ENCODE measurements at regions not wholly inside any gene's neighbourhood (a gene's known extent, or its start where the extent isn't known, plus 50 kb on each side); places are given as distances from the start of the nearest gene placed in this dataset.

GRCh38 chr14:106802413-106803364 is 1276.3 kb downstream of the TMEM121 start:
- Histone ChIP-seq H3K27ac (ENCODE audit: low read depth in 1 of 2, low read length in 2 of 2) (no peak overlapping the region), H3K9me3 (ENCODE audit: control insufficient read depth in 4 of 4, low read length in 3 of 4) (no peaks in the 10 kb centered on the region), H3K4me1 (ENCODE audit: control insufficient read depth in 4 of 4, insufficient read depth in 4 of 4, low read length in 3 of 4) (no peaks in the 10 kb centered on the region), H3K27me3 (ENCODE audit: control insufficient read depth in 4 of 4, insufficient read depth in 4 of 4, low read length in 3 of 4) (peaks cover 0 to 5% (median 3%) of the 10 kb centered on the region in 4 donors), H3K4me3 (ENCODE audit: low read depth in 1 of 3, low read length in 3 of 3) (no peak overlapping the region), H3K36me3 (ENCODE audit: control insufficient read depth in 4 of 4, insufficient read depth in 3 of 4, low read depth in 1 of 4, low read length in 3 of 4) (no peaks in the 10 kb centered on the region), H3K9ac (ENCODE audit: low read depth in 1 of 2, low read length in 2 of 2) (no peak overlapping the region)
- WGBS = 53% methylated on average over 26 of the region's 26 CpGs
- DNase-seq (ENCODE audit: low spot score) = no peak
- no peak for TF ChIP-seq HNF4G (IDR thresholded peaks at IDR 0.05)
- no peak for TF ChIP-seq CTCF (IDR thresholded peaks at IDR 0.05; ENCODE audit: low read depth, low read length, missing input control)
- no peak for TF ChIP-seq NR2F2 (IDR thresholded peaks at IDR 0.05)
- no peak for TF ChIP-seq YY1 (IDR thresholded peaks at IDR 0.05)
- TF ChIP-seq SP1 (IDR thresholded peaks at IDR 0.05) = no peak
- no peak for TF ChIP-seq ATF3 (IDR thresholded peaks at IDR 0.05)
- no peak for TF ChIP-seq RXRA (IDR thresholded peaks at IDR 0.05)

GRCh38 chr14:106803379-106803778 is 1277.0 kb downstream of the TMEM121 start:
- 42% methylated on average over 6 of the region's 6 CpGs for WGBS
- H3K27ac ChIP-seq (ENCODE audit: low read depth in 1 of 2, low read length in 2 of 2) = no peak overlapping the region
- H3K9me3 ChIP-seq (ENCODE audit: control insufficient read depth in 4 of 4, low read length in 3 of 4) = no peaks in the 10 kb centered on the region
- no peaks in the 10 kb centered on the region for H3K36me3 ChIP-seq (ENCODE audit: control insufficient read depth in 4 of 4, insufficient read depth in 3 of 4, low read depth in 1 of 4, low read length in 3 of 4)
- H3K4me3 ChIP-seq (ENCODE audit: low read depth in 1 of 3, low read length in 3 of 3) = no peak overlapping the region
- no peak overlapping the region for H3K9ac ChIP-seq (ENCODE audit: low read depth in 1 of 2, low read length in 2 of 2)
- no peak for DNase-seq (ENCODE audit: low spot score)
- H3K4me1 ChIP-seq (ENCODE audit: control insufficient read depth in 4 of 4, insufficient read depth in 4 of 4, low read length in 3 of 4) = no peaks in the 10 kb centered on the region
- H3K27me3 ChIP-seq (ENCODE audit: control insufficient read depth in 4 of 4, insufficient read depth in 4 of 4, low read length in 3 of 4) = peaks cover 0 to 5% (median 3%) of the 10 kb centered on the region in 4 donors
- TF ChIP-seq HNF4G (IDR thresholded peaks at IDR 0.05) (no peak), REST (IDR thresholded peaks at IDR 0.05) (no peak), RAD21 (IDR thresholded peaks at IDR 0.05) (no peak), TAF1 (conservative IDR thresholded peaks at IDR 0.05) (no peak), SP1 (IDR thresholded peaks at IDR 0.05) (no peak)

- 40% methylated on average over 3 of the region's 3 CpGs for WGBS
- TF ChIP-seq TAF1 (conservative IDR thresholded peaks at IDR 0.05) (no peak), HNF4G (IDR thresholded peaks at IDR 0.05) (no peak), CTCF (IDR thresholded peaks at IDR 0.05; ENCODE audit: low read depth, low read length, missing input control) (no peak), JUND (IDR thresholded peaks at IDR 0.05) (no peak), ATF3 (IDR thresholded peaks at IDR 0.05) (no peak), YY1 (IDR thresholded peaks at IDR 0.05) (no peak), RAD21 (IDR thresholded peaks at IDR 0.05) (no peak), FOXA1 (IDR thresholded peaks at IDR 0.05) (no peak), EGR1 (IDR thresholded peaks at IDR 0.05; ENCODE audit: low read depth in 2 of 2) (no peak), ZBTB33 (IDR thresholded peaks at IDR 0.05) (no peak), MAX (IDR thresholded peaks at IDR 0.05) (no peak), FOXA2 (IDR thresholded peaks at IDR 0.05) (no peak)
Measured at GRCh38 chr14:106807493-106807892, 1281.1 kb downstream of the TMEM121 start.

More at GRCh38 chr14:106807493-106807892, 1281.1 kb downstream of the TMEM121 start:
- Histone ChIP-seq H3K9me3 (ENCODE audit: control insufficient read depth in 4 of 4, low read length in 3 of 4) (no peaks in the 10 kb centered on the region), H3K27ac (ENCODE audit: low read depth in 1 of 2, low read length in 2 of 2) (no peak overlapping the region), H3K4me1 (ENCODE audit: control insufficient read depth in 4 of 4, insufficient read depth in 4 of 4, low read length in 3 of 4) (no peaks in the 10 kb centered on the region), H3K9ac (ENCODE audit: low read depth in 1 of 2, low read length in 2 of 2) (no peak overlapping the region), H3K27me3 (ENCODE audit: control insufficient read depth in 4 of 4, insufficient read depth in 4 of 4, low read length in 3 of 4) (peaks cover 0 to 7% (median 2%) of the 10 kb centered on the region in 4 donors), H3K36me3 (ENCODE audit: control insufficient read depth in 4 of 4, insufficient read depth in 3 of 4, low read depth in 1 of 4, low read length in 3 of 4) (no peaks in the 10 kb centered on the region), H3K4me3 (ENCODE audit: low read depth in 1 of 3, low read length in 3 of 3) (no peak overlapping the region)
- DNase-seq (ENCODE audit: low spot score) = no peak
